PFSK-1 (cell line): ENCODE measurements at regions not wholly inside any gene's neighbourhood (a gene's known extent, or its start where the extent isn't known, plus 50 kb on each side); places are given as distances from the start of the nearest gene placed in this dataset.

Experiments
- FOXP2 ChIP-seq: optimal IDR thresholded peaks from 2 replicates; pipeline ENCODE3; 2011; ENCODE audit warnings: borderline replicate concordance, control low read depth, inconsistent platforms; ENCODE audit not compliant: insufficient read depth; ENCODE audit errors: extremely low read length, extremely low read depth
- SIN3A ChIP-seq: IDR thresholded peaks from 2 replicates; pipeline ENCODE4 v1.6.1; 2012; ENCODE audit warnings: mild to moderate bottlenecking, low read length, moderate library complexity, borderline replicate concordance; ENCODE audit not compliant: insufficient read depth
- TAF1 ChIP-seq: IDR thresholded peaks from 2 replicates; pipeline ENCODE4 v1.6.1; 2012; ENCODE audit warnings: low read length, control low read depth, borderline replicate concordance; ENCODE audit not compliant: insufficient read depth
- TF ChIP-seq, protein P1 (sequence below), 2 experiments: IDR thresholded peaks; 2 replicates each; pipeline versions ENCODE4 v1.6.1 to v1.8.0; 2011 to 2012; ENCODE audit warnings: low read depth in 2 of 2, low read length in 2 of 2, control low read depth in 1 of 2, inconsistent platforms in 1 of 2, mild to moderate bottlenecking in 1 of 2, moderate library complexity in 1 of 2; ENCODE audit not compliant: insufficient read depth in 1 of 2

DNA sequence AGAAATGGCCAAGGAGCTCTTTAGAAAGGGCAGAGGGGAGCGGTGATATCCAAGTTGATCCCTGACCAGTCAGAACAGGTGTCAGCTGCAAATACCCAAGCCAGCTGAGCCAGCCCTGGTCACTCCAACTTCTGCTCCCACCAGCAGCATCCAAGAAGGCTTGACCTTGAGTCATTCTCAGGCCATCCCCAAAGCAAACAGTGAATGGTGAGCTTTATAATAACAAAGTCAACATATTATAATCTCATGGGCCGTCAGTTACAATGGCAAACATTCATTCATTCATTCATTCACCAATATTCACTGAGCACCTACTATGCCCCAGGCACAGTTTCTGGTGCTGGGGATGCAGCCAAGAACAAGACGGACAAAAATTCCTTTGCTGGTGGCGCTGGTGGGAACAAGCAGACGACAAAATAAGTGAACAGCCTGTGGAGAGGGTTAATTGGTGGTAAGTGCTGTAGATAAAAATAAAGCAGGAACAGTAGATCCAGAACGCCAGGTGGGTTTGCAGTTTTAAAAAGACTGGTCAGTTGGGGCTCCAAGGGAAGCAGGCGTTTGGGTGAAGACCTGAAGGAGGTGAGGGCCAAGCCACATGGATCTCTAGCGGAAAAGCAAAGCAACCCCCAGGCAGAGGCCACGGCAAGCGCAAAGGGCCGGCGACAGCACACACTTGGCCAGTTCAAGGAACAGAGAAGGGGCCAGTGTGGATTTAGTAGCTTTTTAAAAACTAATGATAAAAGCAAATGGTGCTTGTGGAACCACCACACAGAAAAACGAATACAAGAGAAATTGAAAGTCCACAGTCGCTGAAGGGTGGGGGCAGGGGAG lies 131.8 kb upstream of the PTPN1 start:
- TF ChIP-seq FOXP2: no peak
- TF ChIP-seq, protein P1, sequence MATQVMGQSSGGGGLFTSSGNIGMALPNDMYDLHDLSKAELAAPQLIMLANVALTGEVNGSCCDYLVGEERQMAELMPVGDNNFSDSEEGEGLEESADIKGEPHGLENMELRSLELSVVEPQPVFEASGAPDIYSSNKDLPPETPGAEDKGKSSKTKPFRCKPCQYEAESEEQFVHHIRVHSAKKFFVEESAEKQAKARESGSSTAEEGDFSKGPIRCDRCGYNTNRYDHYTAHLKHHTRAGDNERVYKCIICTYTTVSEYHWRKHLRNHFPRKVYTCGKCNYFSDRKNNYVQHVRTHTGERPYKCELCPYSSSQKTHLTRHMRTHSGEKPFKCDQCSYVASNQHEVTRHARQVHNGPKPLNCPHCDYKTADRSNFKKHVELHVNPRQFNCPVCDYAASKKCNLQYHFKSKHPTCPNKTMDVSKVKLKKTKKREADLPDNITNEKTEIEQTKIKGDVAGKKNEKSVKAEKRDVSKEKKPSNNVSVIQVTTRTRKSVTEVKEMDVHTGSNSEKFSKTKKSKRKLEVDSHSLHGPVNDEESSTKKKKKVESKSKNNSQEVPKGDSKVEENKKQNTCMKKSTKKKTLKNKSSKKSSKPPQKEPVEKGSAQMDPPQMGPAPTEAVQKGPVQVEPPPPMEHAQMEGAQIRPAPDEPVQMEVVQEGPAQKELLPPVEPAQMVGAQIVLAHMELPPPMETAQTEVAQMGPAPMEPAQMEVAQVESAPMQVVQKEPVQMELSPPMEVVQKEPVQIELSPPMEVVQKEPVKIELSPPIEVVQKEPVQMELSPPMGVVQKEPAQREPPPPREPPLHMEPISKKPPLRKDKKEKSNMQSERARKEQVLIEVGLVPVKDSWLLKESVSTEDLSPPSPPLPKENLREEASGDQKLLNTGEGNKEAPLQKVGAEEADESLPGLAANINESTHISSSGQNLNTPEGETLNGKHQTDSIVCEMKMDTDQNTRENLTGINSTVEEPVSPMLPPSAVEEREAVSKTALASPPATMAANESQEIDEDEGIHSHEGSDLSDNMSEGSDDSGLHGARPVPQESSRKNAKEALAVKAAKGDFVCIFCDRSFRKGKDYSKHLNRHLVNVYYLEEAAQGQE (IDR thresholded peaks at IDR 0.05; ENCODE audit: insufficient read depth in 1 of 2, low read depth in 2 of 2, low read length in 2 of 2): no peak
- TF ChIP-seq SIN3A: no peak
- TF ChIP-seq TAF1: no peak
